ENCODE measurements at regions not wholly inside any gene's neighbourhood (a gene's known extent, or its start where the extent isn't known, plus 50 kb on each side); places are given as distances from the start of the nearest gene placed in this dataset.

GRCh38 chr5:116844015-116844414, 269.4 kb upstream of the SEMA6A start:
- no peak for TF ChIP-seq CTCF (IDR thresholded peaks at IDR 0.05)
- TF ChIP-seq POLR2AphosphoS5 (IDR thresholded peaks at IDR 0.05; ENCODE audit: insufficient read depth in 1 of 2, low read depth in 1 of 2): no peak

Data from vagina (tissue), 2 donors.